Upper lobe of left lung (tissue), 6 donors: ENCODE measurements at regions not wholly inside any gene's neighbourhood (a gene's known extent, or its start where the extent isn't known, plus 50 kb on each side); places are given as distances from the start of the nearest gene placed in this dataset.

ENCODE experiments used
- ATAC-seq, 2 donors: fragments of 200-7000 bp; cut with Tn5 transposase; one replicate each; pipeline ENCODE4 v1.9.1; 2022; ENCODE audit warnings: mild to moderate bottlenecking in 2 of 2, moderate library complexity in 2 of 2; ENCODE audit not compliant: low FRiP score in 2 of 2
- DNase-seq, 2 donors: peaks; one replicate each; pipeline ENCODE4 v3.0.0-alpha.2; 2019 to 2020
- H3K27ac ChIP-seq, 4 donors: fragments of 200-600 bp; sonication (generic); one replicate each; pipeline ENCODE4 v1.5.1; 2016 to 2019
- H3K27me3 ChIP-seq, 4 donors: fragments of 200-600 bp; sonication (generic); one replicate each; pipeline ENCODE4 v1.5.1; 2017 to 2019
- H3K36me3 ChIP-seq, 4 donors: fragments of 200-600 bp; sonication (generic); one replicate each; pipeline ENCODE4 v1.5.1; 2016 to 2019
- H3K4me1 ChIP-seq, 4 donors: fragments of 200-600 bp; sonication (generic); one replicate each; pipeline ENCODE4 v1.5.1; 2018 to 2019
- H3K4me3 ChIP-seq, 4 donors: fragments of 200-600 bp; sonication (generic); one replicate each; pipeline ENCODE4 v1.5.1; 2017 to 2019; ENCODE audit warnings: mild to moderate bottlenecking in 2 of 4, moderate library complexity in 1 of 4
- H3K9me3 ChIP-seq, 4 donors: fragments of 200-600 bp; sonication (generic); one replicate each; pipeline ENCODE4 v1.5.1; 2018 to 2019
- CTCF ChIP-seq, 6 experiments: fragments of 450-650 bp in 4 of 6; fragments of 200-600 bp in 2 of 6; sonication (generic) in 2 of 6; IDR thresholded peaks; one replicate each; pipeline ENCODE4 v1.5.1; 2016 to 2019; ENCODE audit warnings: antibody characterized with exemption in 6 of 6
- EP300 ChIP-seq, 4 donors: sonication (generic); formaldehyde crosslinking; IDR thresholded peaks; one replicate each; pipeline ENCODE4 v1.5.1; 2017; ENCODE audit warnings: antibody characterized with exemption in 4 of 4, control low read depth in 2 of 4
- POLR2A ChIP-seq, 4 donors: fragments of 450-650 bp; IDR thresholded peaks; one replicate each; pipeline ENCODE4 v1.5.1; 2016 to 2017; ENCODE audit warnings: antibody characterized with exemption in 4 of 4, mild to moderate bottlenecking in 2 of 4
- POLR2AphosphoS5 ChIP-seq, 2 donors: sonication (generic); formaldehyde crosslinking; IDR thresholded peaks; one replicate each; pipeline ENCODE4 v1.5.1; 2017; ENCODE audit warnings: antibody characterized with exemption in 2 of 2
- WGBS, 2 donors: methylation state at CpG; one replicate each; pipeline ENCODE4 v1.1.5; 2017 to 2018; 5-methylcytosine and 5-hydroxymethylcytosine counted together
- donor health status: DM: no; HTN: no; CAD: no; lungs with moderate emphysema.
- donor health status: DM: no; HTN: yes; CAD: no; lungs with severe emphysema.

- Histone ChIP-seq H3K9me3 (no peaks in the 10 kb centered on the region), H3K27ac (no peak overlapping the region), H3K4me1 (no peaks in the 10 kb centered on the region), H3K36me3 (no peaks in the 10 kb centered on the region), H3K27me3 (no peaks in the 10 kb centered on the region), H3K4me3 (no peak overlapping the region)
- DNase-seq (no peak), ATAC-seq (no peak)
- 45 to 52% methylated on average over 3 of the region's 3 CpGs for WGBS, 2 donors
- no peak for TF ChIP-seq EP300 (IDR thresholded peaks at IDR 0.05)
- no peak for TF ChIP-seq CTCF (IDR thresholded peaks at IDR 0.05)
- no peak for TF ChIP-seq POLR2A (IDR thresholded peaks at IDR 0.05)
- TF ChIP-seq POLR2AphosphoS5 (IDR thresholded peaks at IDR 0.05) = no peak
Observed at GRCh38 chr13:88456151-88456550, 785.0 kb downstream of the SLITRK5 start.

GRCh38 chr13:88459331-88459730, 788.2 kb downstream of the SLITRK5 start:
- TF ChIP-seq POLR2AphosphoS5 (IDR thresholded peaks at IDR 0.05) (no peak), POLR2A (IDR thresholded peaks at IDR 0.05) (no peak), CTCF (IDR thresholded peaks at IDR 0.05) (no peak), EP300 (IDR thresholded peaks at IDR 0.05) (no peak)
- no peak overlapping the region for H3K4me3 ChIP-seq
- DNase-seq = no peak
- ATAC-seq = no peak
- no peaks in the 10 kb centered on the region for H3K27me3 ChIP-seq
- H3K4me1 ChIP-seq = no peaks in the 10 kb centered on the region
- no peaks in the 10 kb centered on the region for H3K9me3 ChIP-seq
- H3K36me3 ChIP-seq = no peaks in the 10 kb centered on the region
- no peak overlapping the region for H3K27ac ChIP-seq

GRCh38 chr13:88461272-88462009, 790.3 kb downstream of the SLITRK5 start:
- Histone ChIP-seq H3K27me3 (no peaks in the 10 kb centered on the region), H3K27ac (no peak overlapping the region), H3K9me3 (no peaks in the 10 kb centered on the region), H3K4me3 (no peak overlapping the region), H3K4me1 (no peaks in the 10 kb centered on the region), H3K36me3 (no peaks in the 10 kb centered on the region)
- 83 to 87% methylated on average over 3 of the region's 3 CpGs for WGBS, 2 donors
- DNase-seq = no peak
- no peak for ATAC-seq
- TF ChIP-seq POLR2A (IDR thresholded peaks at IDR 0.05) = no peak
- TF ChIP-seq POLR2AphosphoS5 (IDR thresholded peaks at IDR 0.05) = no peak
- TF ChIP-seq CTCF (IDR thresholded peaks at IDR 0.05) = no peak
- no peak for TF ChIP-seq EP300 (IDR thresholded peaks at IDR 0.05)

- no peak for TF ChIP-seq POLR2AphosphoS5 (IDR thresholded peaks at IDR 0.05)
- TF ChIP-seq CTCF (IDR thresholded peaks at IDR 0.05) = no peak
- no peak for TF ChIP-seq POLR2A (IDR thresholded peaks at IDR 0.05)
- TF ChIP-seq EP300 (IDR thresholded peaks at IDR 0.05) = no peak
- no peak for ATAC-seq
- Histone ChIP-seq H3K4me1 (no peaks in the 10 kb centered on the region), H3K9me3 (no peaks in the 10 kb centered on the region), H3K4me3 (no peak overlapping the region), H3K27ac (no peak overlapping the region), H3K36me3 (no peaks in the 10 kb centered on the region), H3K27me3 (no peaks in the 10 kb centered on the region)
- no peak for DNase-seq
- 81 to 89% methylated on average over 6 of the region's 6 CpGs for WGBS, 2 donors
Observed at GRCh38 chr13:88464851-88465250, 793.7 kb downstream of the SLITRK5 start.

GRCh38 chr13:88472316-88472715, 801.1 kb downstream of the SLITRK5 start:
- no peak for DNase-seq
- Histone ChIP-seq H3K27me3 (no peaks in the 10 kb centered on the region), H3K4me3 (no peak overlapping the region), H3K27ac (no peak overlapping the region), H3K9me3 (no peaks in the 10 kb centered on the region), H3K4me1 (no peaks in the 10 kb centered on the region), H3K36me3 (no peaks in the 10 kb centered on the region)
- 79 to 90% methylated on average over 3 of the region's 3 CpGs for WGBS, 2 donors
- TF ChIP-seq POLR2A (IDR thresholded peaks at IDR 0.05) (no peak), CTCF (IDR thresholded peaks at IDR 0.05) (no peak), EP300 (IDR thresholded peaks at IDR 0.05) (no peak), POLR2AphosphoS5 (IDR thresholded peaks at IDR 0.05) (no peak)
- no peak for ATAC-seq
